BJ (cell line): ENCODE measurements at regions not wholly inside any gene's neighbourhood (a gene's known extent, or its start where the extent isn't known, plus 50 kb on each side); places are given as distances from the start of the nearest gene placed in this dataset.

Experiments used
- CTCF ChIA-PET: fragments of 350-600 bp; formaldehyde crosslinking; extraction: SDS; loops from one replicate; lab custom pipeline; 2021; ENCODE audit warnings: antibody characterized with exemption, inconsistent platforms; lab: Yijun Ruan, JAX
- POLR2A ChIA-PET: fragments of 300-600 bp; sonication (Branson Sonifier 250); formaldehyde crosslinking; extraction: SDS; loops from one replicate; lab custom pipeline; 2021; ENCODE audit warnings: antibody characterized with exemption; lab: Charles Lee
- DNase-seq: peaks from one replicate; pipeline ENCODE4 v3.0.0-alpha.2; 2011; ENCODE audit warnings: low read depth
- H3K27me3 ChIP-seq: 2 replicates; pipeline ENCODE4 v1.6.0; 2011; ENCODE audit warnings: low read length; ENCODE audit not compliant: control insufficient read depth, insufficient read depth
- H3K36me3 ChIP-seq: 2 replicates; pipeline ENCODE4 v1.5.1; 2011; ENCODE audit warnings: low read length; ENCODE audit not compliant: control insufficient read depth, insufficient read depth
- H3K4me3 ChIP-seq: 2 replicates; pipeline ENCODE4 v1.5.1; 2011; ENCODE audit warnings: low read depth, mild to moderate bottlenecking, control low read depth, low read length
- TF ChIP-seq, protein P1 (sequence below): IDR thresholded peaks from 2 replicates; pipeline ENCODE4 v1.5.1; 2011; ENCODE audit warnings: low read depth, mild to moderate bottlenecking, control low read depth, inconsistent platforms, low read length, moderate library complexity; ENCODE audit not compliant: insufficient read depth

DNA sequence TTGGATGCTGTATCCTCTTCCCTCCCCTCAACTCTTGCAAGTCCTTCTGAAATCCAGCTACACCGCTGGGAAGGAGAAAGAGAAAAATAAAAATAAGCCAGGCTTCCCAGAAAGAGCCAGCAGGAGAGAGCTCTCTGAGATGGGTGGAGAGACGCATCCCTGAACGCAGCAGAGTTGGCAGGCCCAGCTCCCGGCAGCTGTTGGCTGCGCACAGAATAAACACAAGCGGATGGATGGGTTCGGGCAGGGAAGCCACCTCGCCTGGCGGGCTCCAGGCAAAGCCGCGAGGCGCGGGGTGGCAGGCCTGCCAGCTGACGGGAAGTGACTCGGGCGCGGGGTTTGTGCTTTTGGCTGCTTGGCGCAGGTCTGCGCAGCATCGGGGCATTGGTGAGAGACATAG is 537.7 kb downstream of the MIAT start:
- TF ChIP-seq, protein P1, sequence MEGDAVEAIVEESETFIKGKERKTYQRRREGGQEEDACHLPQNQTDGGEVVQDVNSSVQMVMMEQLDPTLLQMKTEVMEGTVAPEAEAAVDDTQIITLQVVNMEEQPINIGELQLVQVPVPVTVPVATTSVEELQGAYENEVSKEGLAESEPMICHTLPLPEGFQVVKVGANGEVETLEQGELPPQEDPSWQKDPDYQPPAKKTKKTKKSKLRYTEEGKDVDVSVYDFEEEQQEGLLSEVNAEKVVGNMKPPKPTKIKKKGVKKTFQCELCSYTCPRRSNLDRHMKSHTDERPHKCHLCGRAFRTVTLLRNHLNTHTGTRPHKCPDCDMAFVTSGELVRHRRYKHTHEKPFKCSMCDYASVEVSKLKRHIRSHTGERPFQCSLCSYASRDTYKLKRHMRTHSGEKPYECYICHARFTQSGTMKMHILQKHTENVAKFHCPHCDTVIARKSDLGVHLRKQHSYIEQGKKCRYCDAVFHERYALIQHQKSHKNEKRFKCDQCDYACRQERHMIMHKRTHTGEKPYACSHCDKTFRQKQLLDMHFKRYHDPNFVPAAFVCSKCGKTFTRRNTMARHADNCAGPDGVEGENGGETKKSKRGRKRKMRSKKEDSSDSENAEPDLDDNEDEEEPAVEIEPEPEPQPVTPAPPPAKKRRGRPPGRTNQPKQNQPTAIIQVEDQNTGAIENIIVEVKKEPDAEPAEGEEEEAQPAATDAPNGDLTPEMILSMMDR = no peak
- POLR2A ChIA-PET = no interaction called here
- DNase-seq = no peak
- H3K4me3 ChIP-seq = no peak overlapping the region
- H3K36me3 ChIP-seq = no peaks in the 10 kb centered on the region
- peaks cover 1% of the 10 kb centered on the region for H3K27me3 ChIP-seq
- CTCF ChIA-PET = no interaction called here

- Histone ChIP-seq H3K27me3 (peaks cover 1% of the 10 kb centered on the region), H3K36me3 (no peaks in the 10 kb centered on the region), H3K4me3 (no peak overlapping the region)
- POLR2A ChIA-PET = no interaction called here
- TF ChIP-seq, protein P1 = no peak
- DNase-seq = no peak
- CTCF ChIA-PET = interaction anchor here (0.7 kb wide), 1 partner anchor 586 kb away, joined by 3 read pairs; no protein-coding TSS in a partner anchor
Measured at GRCh38 chr22:27195494-27195893, 538.1 kb downstream of the MIAT start.

DNA sequence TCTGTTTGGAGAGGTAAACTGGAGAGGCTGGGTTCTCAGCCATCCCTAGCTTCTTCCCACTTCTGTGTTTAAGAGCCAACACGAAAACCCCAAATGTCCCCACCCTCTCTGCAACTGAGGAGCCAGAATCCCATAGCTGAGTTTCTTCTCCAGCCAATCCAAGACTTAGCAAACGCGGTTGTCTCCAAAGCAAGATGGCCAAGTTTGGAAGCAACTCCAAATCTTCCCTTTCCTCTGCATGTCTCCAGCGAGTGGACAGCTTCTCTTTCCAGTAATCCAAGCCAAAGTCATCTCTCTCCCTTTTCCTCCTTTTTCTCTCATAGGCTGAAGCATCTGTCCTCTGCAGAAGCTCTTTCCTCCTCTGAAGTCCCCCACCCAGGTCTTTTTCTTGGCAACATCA is 539.2 kb downstream of the MIAT start:
- Histone ChIP-seq H3K27me3 (peaks cover 1% of the 10 kb centered on the region), H3K36me3 (no peaks in the 10 kb centered on the region), H3K4me3 (no peak overlapping the region)
- POLR2A ChIA-PET = no interaction called here
- DNase-seq = no peak
- TF ChIP-seq, protein P1 = no peak
- CTCF ChIA-PET = no interaction called here

- TF ChIP-seq, protein P1 = no peak
- ChIA-PET CTCF (no interaction called here), POLR2A (no interaction called here)
- no peaks in the 10 kb centered on the region for H3K36me3 ChIP-seq
- no peak for DNase-seq
- peaks cover 1% of the 10 kb centered on the region for H3K27me3 ChIP-seq
- H3K4me3 ChIP-seq = no peak overlapping the region
Measured at GRCh38 chr22:27197052-27197451, 539.7 kb downstream of the MIAT start.

DNA sequence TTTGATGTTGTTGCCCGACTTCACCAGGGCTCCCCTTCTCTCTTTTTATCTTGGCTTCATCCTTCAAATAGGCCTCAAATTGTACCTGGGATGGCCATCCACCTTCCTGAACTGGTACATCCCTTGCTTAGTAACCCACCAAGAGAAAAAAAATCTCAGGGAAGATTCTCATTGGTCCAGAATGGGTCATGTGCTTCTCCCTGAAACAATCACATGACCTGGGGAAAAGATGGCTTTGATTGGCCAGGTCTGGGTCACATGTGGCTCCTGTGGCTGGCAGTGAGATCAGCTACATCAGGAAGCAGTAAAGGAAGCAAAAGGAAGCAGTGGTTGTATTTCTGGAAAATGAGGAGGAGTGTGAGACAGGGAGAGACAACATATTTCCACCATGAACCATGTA is 540.2 kb downstream of the MIAT start:
- ChIA-PET POLR2A (no interaction called here), CTCF (no interaction called here)
- DNase-seq = no peak
- TF ChIP-seq, protein P1 = no peak
- no peak overlapping the region for H3K4me3 ChIP-seq
- H3K27me3 ChIP-seq = peaks cover 1% of the 10 kb centered on the region
- no peaks in the 10 kb centered on the region for H3K36me3 ChIP-seq
